Gastroesophageal sphincter (tissue), 4 donors: ENCODE measurements at regions not wholly inside any gene's neighbourhood (a gene's known extent, or its start where the extent isn't known, plus 50 kb on each side); places are given as distances from the start of the nearest gene placed in this dataset.

Source experiments
- ATAC-seq: fragments of 150-250 bp; one replicate; pipeline ENCODE4 v1.9.1; 2016; ENCODE audit warnings: mild to moderate bottlenecking, moderate library complexity
- H3K27ac ChIP-seq, 4 donors: fragments of 200-600 bp; sonication (generic) in 3 of 4; 1 replicate in 3 of 4; 2 replicates in 1 of 4; pipeline ENCODE4 v1.5.1; 2016 to 2019
- H3K27me3 ChIP-seq: fragments of 200-600 bp; sonication (generic); one replicate; pipeline ENCODE4 v1.5.1; 2019
- H3K36me3 ChIP-seq, 2 donors: fragments of 200-600 bp; sonication (generic); one replicate each; pipeline ENCODE4 v1.5.1; 2019; ENCODE audit warnings: control low read depth in 1 of 2
- H3K4me1 ChIP-seq, 3 donors: fragments of 200-600 bp; sonication (generic); 1 replicate in 2 of 3; 2 replicates in 1 of 3; pipeline ENCODE4 v1.5.1; 2016 to 2019; ENCODE audit warnings: control low read depth in 2 of 3
- H3K4me3 ChIP-seq, 2 donors: fragments of 200-600 bp; sonication (generic); one replicate each; pipeline ENCODE4 v1.5.1; 2019; ENCODE audit warnings: mild to moderate bottlenecking in 1 of 2, moderate library complexity in 1 of 2
- H3K9me3 ChIP-seq, 3 donors: fragments of 200-600 bp; sonication (generic); one replicate each; pipeline ENCODE4 v1.5.1; 2017 to 2019; ENCODE audit warnings: control low read depth in 2 of 3
- EP300 ChIP-seq: sonication (generic); formaldehyde crosslinking; IDR thresholded peaks from one replicate; pipeline ENCODE4 v1.6.1; 2017; ENCODE audit warnings: antibody characterized with exemption, mild to moderate bottlenecking
- POLR2A ChIP-seq, 2 donors: fragments of 450-650 bp; IDR thresholded peaks; one replicate each; pipeline ENCODE4 v1.6.1; 2017; ENCODE audit warnings: antibody characterized with exemption in 2 of 2, mild to moderate bottlenecking in 2 of 2, moderate library complexity in 1 of 2
- POLR2AphosphoS5 ChIP-seq: sonication (generic); formaldehyde crosslinking; IDR thresholded peaks from one replicate; pipeline ENCODE4 v1.6.1; 2017; ENCODE audit warnings: antibody characterized with exemption
- WGBS, 2 donors: methylation state at CpG; one replicate each; pipeline ENCODE4 v1.1.5; 2018; ENCODE audit warnings: low coverage in 1 of 2; 5-methylcytosine and 5-hydroxymethylcytosine counted together
- TF ChIP-seq, protein P1 (sequence below), 4 experiments: fragments of 200-600 bp in 2 of 4; fragments of 450-650 bp in 2 of 4; sonication (generic) in 1 of 4; IDR thresholded peaks; one replicate each; pipeline ENCODE4 v1.5.1; 2017 to 2019; ENCODE audit warnings: antibody characterized with exemption in 4 of 4, mild to moderate bottlenecking in 2 of 4, moderate library complexity in 2 of 4

GRCh38 chr13:40401911-40402776 is 264.3 kb downstream of the FOXO1 start:
- H3K27ac ChIP-seq = peak overlapping the region; percentile 77 to 83 (median 78)
- H3K9me3 ChIP-seq = no peaks in the 10 kb centered on the region
- 8 to 17% methylated on average over 5 to 10 of the region's 13 CpGs for WGBS, 2 donors
- no peaks in the 10 kb centered on the region for H3K36me3 ChIP-seq
- TF ChIP-seq POLR2A (IDR thresholded peaks at IDR 0.05) (no peak), POLR2AphosphoS5 (peak; percentile 98)
- TF ChIP-seq, protein P1, sequence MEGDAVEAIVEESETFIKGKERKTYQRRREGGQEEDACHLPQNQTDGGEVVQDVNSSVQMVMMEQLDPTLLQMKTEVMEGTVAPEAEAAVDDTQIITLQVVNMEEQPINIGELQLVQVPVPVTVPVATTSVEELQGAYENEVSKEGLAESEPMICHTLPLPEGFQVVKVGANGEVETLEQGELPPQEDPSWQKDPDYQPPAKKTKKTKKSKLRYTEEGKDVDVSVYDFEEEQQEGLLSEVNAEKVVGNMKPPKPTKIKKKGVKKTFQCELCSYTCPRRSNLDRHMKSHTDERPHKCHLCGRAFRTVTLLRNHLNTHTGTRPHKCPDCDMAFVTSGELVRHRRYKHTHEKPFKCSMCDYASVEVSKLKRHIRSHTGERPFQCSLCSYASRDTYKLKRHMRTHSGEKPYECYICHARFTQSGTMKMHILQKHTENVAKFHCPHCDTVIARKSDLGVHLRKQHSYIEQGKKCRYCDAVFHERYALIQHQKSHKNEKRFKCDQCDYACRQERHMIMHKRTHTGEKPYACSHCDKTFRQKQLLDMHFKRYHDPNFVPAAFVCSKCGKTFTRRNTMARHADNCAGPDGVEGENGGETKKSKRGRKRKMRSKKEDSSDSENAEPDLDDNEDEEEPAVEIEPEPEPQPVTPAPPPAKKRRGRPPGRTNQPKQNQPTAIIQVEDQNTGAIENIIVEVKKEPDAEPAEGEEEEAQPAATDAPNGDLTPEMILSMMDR (IDR thresholded peaks at IDR 0.05) = no peak
- H3K27me3 ChIP-seq = no peaks in the 10 kb centered on the region
- ATAC-seq = peak; percentile 96
- peaks cover 16 to 45% (median 19%) of the 10 kb centered on the region in 3 donors for H3K4me1 ChIP-seq
- peak overlapping the region in 1 of 2 donors; percentile 17 for H3K4me3 ChIP-seq

GRCh38 chr13:40402931-40403431 is 263.5 kb downstream of the FOXO1 start:
- Histone ChIP-seq H3K27me3 (no peaks in the 10 kb centered on the region), H3K4me1 (peaks cover 16 to 45% (median 19%) of the 10 kb centered on the region in 3 donors), H3K36me3 (no peaks in the 10 kb centered on the region), H3K9me3 (no peaks in the 10 kb centered on the region), H3K4me3 (no peak overlapping the region), H3K27ac (peak overlapping the region; percentile 77 to 80 (median 78))
- ATAC-seq = peak; percentile 23
- no peak for TF ChIP-seq POLR2A (IDR thresholded peaks at IDR 0.05)
- peak; percentile 43 for TF ChIP-seq POLR2AphosphoS5
- WGBS, 2 donors = 19 to 42% methylated on average over 3 to 7 of the region's 9 CpGs

DNA sequence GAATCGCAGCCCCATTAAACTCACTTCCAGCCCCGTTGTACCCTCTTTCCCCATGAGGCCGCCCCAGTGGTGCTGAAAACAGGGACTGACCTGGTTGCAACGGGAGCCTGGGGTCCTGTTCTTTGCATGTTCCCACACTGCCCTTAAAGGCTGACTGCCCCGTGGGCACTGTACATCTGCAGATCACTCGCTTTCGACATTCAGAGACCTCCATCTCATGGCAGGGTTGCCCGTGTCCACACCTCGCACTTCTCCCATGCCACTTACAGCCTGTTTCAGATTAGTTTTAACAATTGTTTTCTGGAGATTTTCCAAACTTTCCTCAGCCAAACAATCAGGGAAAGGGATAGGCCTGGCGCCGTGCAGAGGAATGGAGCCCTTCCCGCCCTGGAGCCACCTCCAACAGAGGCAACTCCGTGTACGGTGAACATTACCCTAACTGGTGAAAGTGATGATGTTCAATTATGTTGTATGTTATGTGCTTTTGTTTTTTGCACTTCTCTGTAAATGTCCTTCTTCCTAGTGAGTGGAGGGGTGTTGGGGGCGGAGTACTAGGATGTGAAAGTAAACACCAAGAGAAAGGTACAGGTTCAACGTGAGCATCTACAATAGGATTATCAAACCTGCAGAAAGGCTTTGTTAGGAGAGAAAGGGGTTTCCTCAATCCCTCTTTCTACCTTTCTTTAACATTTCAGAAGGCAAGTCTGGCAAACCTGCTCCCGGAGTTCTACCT is 262.8 kb downstream of the FOXO1 start:
- no peaks in the 10 kb centered on the region for H3K27me3 ChIP-seq
- H3K27ac ChIP-seq = peak overlapping the region in 3 of 4 donors; percentile 77 to 79 (median 77)
- no peak for ATAC-seq
- no peaks in the 10 kb centered on the region for H3K9me3 ChIP-seq
- H3K4me1 ChIP-seq = peaks cover 16 to 45% (median 19%) of the 10 kb centered on the region in 3 donors
- H3K4me3 ChIP-seq = no peak overlapping the region
- TF ChIP-seq POLR2AphosphoS5 = no peak
- no peak for TF ChIP-seq EP300
- TF ChIP-seq POLR2A (IDR thresholded peaks at IDR 0.05) = no peak
- TF ChIP-seq, protein P1 (IDR thresholded peaks at IDR 0.05) = no peak
- H3K36me3 ChIP-seq = no peaks in the 10 kb centered on the region
- 86 to 90% methylated on average over 12 to 16 of the region's 17 CpGs for WGBS, 2 donors

DNA sequence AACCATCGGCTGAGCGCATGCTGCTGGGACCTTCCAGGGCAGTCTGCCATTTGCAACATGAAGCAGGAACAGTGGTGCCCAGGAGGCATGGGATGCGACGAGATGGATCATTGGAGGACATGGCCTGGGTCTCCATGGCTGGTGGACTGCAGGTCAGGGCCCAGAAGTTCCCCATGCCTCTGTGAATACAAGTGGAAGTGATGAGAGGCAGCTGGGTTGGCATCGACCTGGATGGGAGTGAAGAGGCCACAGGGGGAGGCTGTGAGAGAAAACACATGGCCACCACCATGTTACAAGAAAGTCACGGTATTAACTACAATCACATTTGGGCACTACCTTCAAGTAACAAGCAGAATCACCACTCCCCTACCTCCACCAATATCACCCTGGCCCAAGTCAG is 262.0 kb downstream of the FOXO1 start:
- peak overlapping the region in 3 of 4 donors; percentile 15 to 77 (median 69) for H3K27ac ChIP-seq
- TF ChIP-seq POLR2A (IDR thresholded peaks at IDR 0.05) (no peak), EP300 (no peak), POLR2AphosphoS5 (no peak)
- TF ChIP-seq, protein P1 (IDR thresholded peaks at IDR 0.05) = no peak
- WGBS, 2 donors = 93 to 100% methylated on average over 3 to 6 of the region's 6 CpGs
- no peaks in the 10 kb centered on the region for H3K9me3 ChIP-seq
- ATAC-seq = no peak
- no peaks in the 10 kb centered on the region for H3K36me3 ChIP-seq
- no peak overlapping the region for H3K4me3 ChIP-seq
- H3K4me1 ChIP-seq = peaks cover 16 to 45% (median 19%) of the 10 kb centered on the region in 3 donors
- no peaks in the 10 kb centered on the region for H3K27me3 ChIP-seq

GRCh38 chr13:40404967-40405716 is 261.3 kb downstream of the FOXO1 start:
- Histone ChIP-seq H3K27ac (peak overlapping the region in 3 of 4 donors; percentile 15 to 77 (median 69)), H3K4me1 (peaks cover 16 to 45% (median 21%) of the 10 kb centered on the region in 3 donors)
- ATAC-seq = no peak

More at GRCh38 chr13:40404967-40405716, 261.3 kb downstream of the FOXO1 start:
- H3K27me3 ChIP-seq = no peaks in the 10 kb centered on the region
- 98 to 100% methylated on average over 2 to 4 of the region's 4 CpGs for WGBS, 2 donors
- H3K9me3 ChIP-seq = no peaks in the 10 kb centered on the region
- TF ChIP-seq POLR2AphosphoS5 = no peak
- no peak overlapping the region for H3K4me3 ChIP-seq
- H3K36me3 ChIP-seq = no peaks in the 10 kb centered on the region
